Astrocyte of the spinal cord (primary cell): ENCODE measurements at regions not wholly inside any gene's neighbourhood (a gene's known extent, or its start where the extent isn't known, plus 50 kb on each side); places are given as distances from the start of the nearest gene placed in this dataset.

Experiments
- DNase-seq: peaks from one replicate; pipeline ENCODE4 v3.0.0; 2011; ENCODE audit warnings: low read depth, low spot score
- H3K4me3 ChIP-seq: 2 replicates; pipeline ENCODE4 v1.5.1; 2011; ENCODE audit warnings: low read depth, mild to moderate bottlenecking, low read length, moderate library complexity
- CTCF ChIP-seq: IDR thresholded peaks from 2 replicates; pipeline ENCODE4 v1.5.1; 2012; ENCODE audit warnings: low read depth, mild to moderate bottlenecking, low read length, inconsistent platforms
- in situ Hi-C: cut with HindIII; loops from 2 replicates; pipeline ENCODE4 v1.10.0; 2017; ENCODE audit warnings: low sequenced_read_pairs

GRCh38 chr4:11543706-11544105 lies 115.0 kb upstream of the HS3ST1 start:
- no peak overlapping the region for H3K4me3 ChIP-seq
- DNase-seq: peak; percentile 29
- in situ Hi-C loops: no loop called here
- TF ChIP-seq CTCF: no peak

- in situ Hi-C loops: no loop called here
- no peak for DNase-seq
- H3K4me3 ChIP-seq: no peak overlapping the region
- TF ChIP-seq CTCF: no peak
Measured at GRCh38 chr4:11542952-11543351, 114.3 kb upstream of the HS3ST1 start.

GRCh38 chr4:11537846-11538245 lies 109.2 kb upstream of the HS3ST1 start:
- in situ Hi-C loops: no loop called here
- H3K4me3 ChIP-seq: no peak overlapping the region
- TF ChIP-seq CTCF: no peak
- DNase-seq: no peak

- DNase-seq: peak; percentile 13
- no peak for TF ChIP-seq CTCF
- in situ Hi-C loops: no loop called here
- H3K4me3 ChIP-seq: no peak overlapping the region
Measured at GRCh38 chr4:11535333-11535732, 106.6 kb upstream of the HS3ST1 start.

- no peak for DNase-seq
- no peak for TF ChIP-seq CTCF
- H3K4me3 ChIP-seq: no peak overlapping the region
- in situ Hi-C loops: no loop called here
Measured at GRCh38 chr4:11534623-11535302, 106.1 kb upstream of the HS3ST1 start.

- H3K4me3 ChIP-seq: no peak overlapping the region
- TF ChIP-seq CTCF: no peak
- DNase-seq: no peak
- in situ Hi-C loops: no loop called here
Measured at GRCh38 chr4:11532138-11532537, 103.4 kb upstream of the HS3ST1 start.
